A549 (cell line): ENCODE measurements at regions not wholly inside any gene's neighbourhood (a gene's known extent, or its start where the extent isn't known, plus 50 kb on each side); places are given as distances from the start of the nearest gene placed in this dataset.

ENCODE experiments used
- ATAC-seq, 2 experiments: fragments of 200-7000 bp in 1 of 2; fragments of >200 bp in 1 of 2; cut with Nextera tagmentation in 1 of 2; cut with Tn5 transposase in 1 of 2; 3 replicates each; pipeline versions ENCODE4 v1.8.0 to v1.9.1; 2018 to 2020; ENCODE audit warnings: mild to moderate bottlenecking in 1 of 2, moderate library complexity in 1 of 2
- CTCF ChIA-PET: fragments of 300-600 bp; sonication (Branson Sonifier 250); formaldehyde crosslinking; extraction: SDS; loops from one replicate; lab custom pipeline; 2021; ENCODE audit warnings: antibody characterized with exemption, inconsistent platforms; lab: Yijun Ruan, JAX
- POLR2A ChIA-PET: fragments of 350-600 bp; formaldehyde crosslinking; extraction: SDS; loops from one replicate; lab custom pipeline; 2021; ENCODE audit warnings: antibody characterized with exemption, inconsistent platforms; lab: Yijun Ruan, JAX
- DNase-seq, 2 experiments: peaks; one replicate each; pipeline versions ENCODE4 v3.0.0 to v3.0.0-alpha.2; 2011 to 2016; ENCODE audit warnings: low read depth in 1 of 2, low spot score in 1 of 2
- FAIRE-seq: peaks from 2 replicates; lab custom pipeline; 2011; peaks lifted over from hg19 to GRCh38; lab: Jason Lieb, UNC
- H3K27ac ChIP-seq, 2 experiments: fragments of >200 bp; sonication (Bioruptor Twin); formaldehyde crosslinking; 3 replicates each; pipeline ENCODE4 v1.5.1; 2016 to 2017
- H3K4me1 ChIP-seq: fragments of >200 bp; sonication (Bioruptor Twin); formaldehyde crosslinking; 3 replicates; pipeline ENCODE4 v1.6.1; 2016
- H3K4me2 ChIP-seq: fragments of >200 bp; sonication (Bioruptor Twin); formaldehyde crosslinking; 3 replicates; pipeline ENCODE4 v1.6.1; 2016
- H3K4me3 ChIP-seq: fragments of >200 bp; sonication (Bioruptor Twin); formaldehyde crosslinking; 3 replicates; pipeline ENCODE4 v1.5.1; 2016
- H3K9me3 ChIP-seq: fragments of >200 bp; sonication (Bioruptor Twin); formaldehyde crosslinking; 3 replicates; pipeline ENCODE4 v1.6.1; 2016
- BCL3 ChIP-seq: fragments of >200 bp; sonication (Bioruptor Twin); formaldehyde crosslinking; IDR thresholded peaks from 3 replicates; pipeline ENCODE4 v1.6.1; 2016
- BHLHE40 ChIP-seq: IDR thresholded peaks from 2 replicates; pipeline ENCODE4 v1.6.1; 2012; ENCODE audit warnings: low read depth, low read length, inconsistent platforms
- CEBPB ChIP-seq, 2 experiments: fragments of >200 bp in 1 of 2; sonication (Bioruptor Twin) in 1 of 2; formaldehyde crosslinking in 1 of 2; IDR thresholded peaks; 2 replicates each; pipeline ENCODE4 v1.6.1; 2012 to 2016
- CHD2 ChIP-seq: fragments of 150-350 bp; IDR thresholded peaks from 2 replicates; pipeline ENCODE4 v1.6.1; 2014; ENCODE audit warnings: low read length; ENCODE audit not compliant: partially characterized antibody
- CHD4 ChIP-seq: fragments of 200-600 bp; sonication (generic); IDR thresholded peaks from 2 replicates; pipeline ENCODE4 v1.6.1; 2016; ENCODE audit warnings: antibody characterized with exemption, mild to moderate bottlenecking, borderline replicate concordance
- CTCF ChIP-seq: fragments of >200 bp; sonication (Bioruptor Twin); formaldehyde crosslinking; IDR thresholded peaks from 3 replicates; pipeline ENCODE4 v1.5.1; 2016
- EP300 ChIP-seq, 2 experiments: fragments of >200 bp; sonication (Bioruptor Twin); formaldehyde crosslinking; IDR thresholded peaks; 2 replicates in 1 of 2; 3 replicates in 1 of 2; pipeline ENCODE4 v1.6.1; 2016 to 2017
- ESRRA ChIP-seq: fragments of 150-350 bp; IDR thresholded peaks from 2 replicates; pipeline ENCODE4 v1.6.1; 2014; ENCODE audit warnings: mild to moderate bottlenecking, low read length, borderline replicate concordance
- FOSL2 ChIP-seq, 2 experiments: fragments of 450-650 bp in 1 of 2; fragments of >200 bp in 1 of 2; sonication (Bioruptor Twin) in 1 of 2; formaldehyde crosslinking; IDR thresholded peaks; 2 replicates each; pipeline versions ENCODE4 v1.5.0 to v1.6.1; 2016 to 2020; ENCODE audit warnings: mild to moderate bottlenecking in 1 of 2, moderate library complexity in 1 of 2
- FOXS1 ChIP-seq: fragments of 250-450 bp; sonication (Bioruptor Pico); IDR thresholded peaks from 2 replicates; pipeline ENCODE4 v1.5.0; 2020; ENCODE audit warnings: mild to moderate bottlenecking, moderate library complexity
- GATA3 ChIP-seq: IDR thresholded peaks from 2 replicates; pipeline ENCODE4 v1.6.1; 2012; ENCODE audit warnings: borderline replicate concordance
- HEYL ChIP-seq: fragments of 250-450 bp; sonication (Bioruptor Pico); IDR thresholded peaks from 2 replicates; pipeline ENCODE4 v1.8.0; 2021; ENCODE audit warnings: mild to moderate bottlenecking, moderate library complexity
- HOXB13 ChIP-seq: fragments of 250-450 bp; sonication (Bioruptor Pico); IDR thresholded peaks from 2 replicates; pipeline ENCODE4 v1.5.0; 2020; ENCODE audit warnings: low read depth, mild to moderate bottlenecking, moderate library complexity
- HOXB5 ChIP-seq: fragments of 250-450 bp; sonication (Bioruptor Pico); IDR thresholded peaks from 2 replicates; pipeline ENCODE4 v1.5.0; 2020; ENCODE audit warnings: mild to moderate bottlenecking, moderate library complexity
- JUNB ChIP-seq: fragments of >200 bp; sonication (Bioruptor Twin); formaldehyde crosslinking; IDR thresholded peaks from 2 replicates; pipeline ENCODE4 v1.6.1; 2016
- KDM5A ChIP-seq: fragments of 200-600 bp; sonication (generic); IDR thresholded peaks from 2 replicates; pipeline ENCODE4 v1.6.1; 2016; ENCODE audit warnings: antibody characterized with exemption, mild to moderate bottlenecking
- NFE2L2 ChIP-seq: fragments of 150-350 bp; conservative IDR thresholded peaks from 2 replicates; pipeline ENCODE4 v1.6.1; 2014; ENCODE audit warnings: low read length
- PHF8 ChIP-seq: fragments of 200-600 bp; sonication (generic); IDR thresholded peaks from 2 replicates; pipeline ENCODE4 v1.6.1; 2016; ENCODE audit warnings: low read depth, mild to moderate bottlenecking, antibody characterized with exemption, moderate library complexity, borderline replicate concordance
- RAD21 ChIP-seq, 2 experiments: fragments of >200 bp in 1 of 2; sonication (Bioruptor Twin) in 1 of 2; formaldehyde crosslinking in 1 of 2; IDR thresholded peaks in 1 of 2; conservative IDR thresholded peaks in 1 of 2; 2 replicates in 1 of 2; 3 replicates in 1 of 2; pipeline ENCODE4 v1.6.1; 2012 to 2018; ENCODE audit warnings: inconsistent platforms in 1 of 2
- RARB ChIP-seq: fragments of 250-450 bp; sonication (Bioruptor Pico); IDR thresholded peaks from 2 replicates; pipeline ENCODE4 v1.8.0; 2021; ENCODE audit warnings: mild to moderate bottlenecking, moderate library complexity
- RFX5 ChIP-seq: fragments of 450-650 bp; IDR thresholded peaks from 2 replicates; pipeline ENCODE4 v1.7.1; 2014; ENCODE audit warnings: antibody characterized with exemption, mild to moderate bottlenecking, moderate library complexity
- RNF2 ChIP-seq: fragments of 200-600 bp; sonication (generic); IDR thresholded peaks from 2 replicates; pipeline ENCODE4 v1.6.1; 2016; ENCODE audit warnings: low read depth, mild to moderate bottlenecking, antibody characterized with exemption, moderate library complexity, borderline replicate concordance
- SMC3 ChIP-seq: fragments of >200 bp; sonication (Bioruptor Twin); formaldehyde crosslinking; IDR thresholded peaks from 3 replicates; pipeline ENCODE4 v1.6.1; 2018; ENCODE audit warnings: inconsistent platforms
- SREBF2 ChIP-seq: fragments of 450-650 bp; IDR thresholded peaks from 2 replicates; pipeline ENCODE4 v1.6.1; 2014; ENCODE audit warnings: mild to moderate bottlenecking, moderate library complexity
- TP53 ChIP-seq: fragments of 250-450 bp; sonication (Bioruptor Pico); IDR thresholded peaks from 2 replicates; pipeline ENCODE4 v1.5.0; 2021; ENCODE audit warnings: mild to moderate bottlenecking, moderate library complexity
- USF2 ChIP-seq: fragments of 450-650 bp; IDR thresholded peaks from 2 replicates; pipeline ENCODE4 v1.6.1; 2014; ENCODE audit warnings: antibody characterized with exemption
- ZFP36 ChIP-seq: fragments of 450-650 bp; IDR thresholded peaks from 2 replicates; pipeline ENCODE4 v1.6.1; 2014; ENCODE audit warnings: borderline replicate concordance; ENCODE audit not compliant: partially characterized antibody
- ZNF302 ChIP-seq: fragments of 250-450 bp; sonication (Bioruptor Pico); IDR thresholded peaks from 2 replicates; pipeline ENCODE4 v1.9.0; 2021; ENCODE audit warnings: inconsistent platforms, mild to moderate bottlenecking, moderate library complexity
- ZSCAN20 ChIP-seq: fragments of 250-450 bp; sonication (Bioruptor Pico); IDR thresholded peaks from 2 replicates; pipeline ENCODE4 v1.8.0; 2022; ENCODE audit warnings: mild to moderate bottlenecking, moderate library complexity
- WGBS: methylation state at CpG from one replicate; pipeline ENCODE4 v1.1.6; 2017; ENCODE audit errors: missing lambda C conversion rate; 5-methylcytosine and 5-hydroxymethylcytosine counted together

- Histone ChIP-seq H3K4me1 (peaks cover 53% of the 10 kb centered on the region), H3K4me3 (no peak overlapping the region), H3K27ac (no peak overlapping the region), H3K9me3 (no peaks in the 10 kb centered on the region)
- WGBS, result 90% methylated on average over 3 of the region's 3 CpGs
- no peak for DNase-seq
- no peak for ATAC-seq
- CTCF ChIA-PET, result no interaction called here
- no peak for TF ChIP-seq FOXS1
- no peak for TF ChIP-seq CHD2
- no peak for TF ChIP-seq CHD4
- no peak for TF ChIP-seq EP300 (IDR thresholded peaks at IDR 0.05)
- no peak for TF ChIP-seq SREBF2
- no peak for TF ChIP-seq ZSCAN20
- no peak for TF ChIP-seq CEBPB (IDR thresholded peaks at IDR 0.05)
- no peak for TF ChIP-seq KDM5A
- no peak for TF ChIP-seq ZNF302 (CRISPR knock-in tag)
- TF ChIP-seq HOXB13 (CRISPR knock-in tag), result no peak
- TF ChIP-seq PHF8, result no peak
- TF ChIP-seq ZFP36, result no peak
- TF ChIP-seq, all 56 proteins: peak for 0
- H3K4me2 ChIP-seq, result no peak overlapping the region
- no peak for FAIRE-seq
- POLR2A ChIA-PET, result no interaction called here
Measured at GRCh38 chr5:68547056-68547455, 331.5 kb downstream of the PIK3R1 start.

- FAIRE-seq (peak; percentile 92), ATAC-seq (no peak), DNase-seq (no peak)
- peak overlapping the region; percentile 56 to 77; a peak in 4 of 6 replicates for H3K27ac ChIP-seq
- H3K4me3 ChIP-seq, result no peak overlapping the region
- TF ChIP-seq RNF2, result no peak
- TF ChIP-seq HEYL (CRISPR knock-in tag), result no peak
- TF ChIP-seq TP53 (CRISPR knock-in tag), result no peak
- TF ChIP-seq ESRRA, result no peak
- POLR2A ChIA-PET, result no interaction called here
- peaks cover 51% of the 10 kb centered on the region for H3K4me1 ChIP-seq
- H3K9me3 ChIP-seq, result no peaks in the 10 kb centered on the region
- CTCF ChIA-PET, result no interaction called here
- H3K4me2 ChIP-seq, result 0 out of 3 replicates have a peak overlapping the region, but pooled peaks have one; percentile 11
Measured at GRCh38 chr5:68547622-68548021, 332.1 kb downstream of the PIK3R1 start.

GRCh38 chr5:68548959-68549676 lies 333.6 kb downstream of the PIK3R1 start:
- no peaks in the 10 kb centered on the region for H3K9me3 ChIP-seq
- WGBS, result 9% methylated on average over 13 of the region's 13 CpGs
- H3K4me1 ChIP-seq, result peaks cover 51% of the 10 kb centered on the region
- ChIA-PET POLR2A (no interaction called here), CTCF (interaction anchor here (1.2 kb wide), 1 partner anchor 277 kb away, joined by 3 read pairs; no protein-coding TSS in a partner anchor)
- ATAC-seq, result peak; percentile 96 to 98
- FAIRE-seq, result peak; percentile 97
- DNase-seq, result peak; percentile 67 to 94
- peak overlapping the region; percentile 76 for H3K4me2 ChIP-seq
- H3K4me3 ChIP-seq, result 0 out of 3 replicates have a peak overlapping the region, but pooled peaks have one; percentile 2
- peak overlapping the region; percentile 69 to 80 for H3K27ac ChIP-seq
- TF ChIP-seq SMC3 (peak; percentile 41; the same call in 2 of the 3 replicates), HOXB5 (CRISPR knock-in tag) (peak; percentile 100), RNF2 (no peak), BHLHE40 (peak; percentile 55; the same call in 1 of the 2 replicates), CTCF (no peak), RFX5 (0 out of 2 replicates have a peak, but pooled peaks have one; percentile 37), BCL3 (0 out of 3 replicates have a peak, but pooled peaks have one; percentile 54), ESRRA (0 out of 2 replicates have a peak, but pooled peaks have one; percentile 14), JUNB (peak; percentile 92), ZFP36 (peak; percentile 24), USF2 (0 out of 2 replicates have a peak, but pooled peaks have one; percentile 48), RAD21 (conservative IDR thresholded peaks at IDR 0.05 in 1 of 2, IDR thresholded peaks at IDR 0.05 in 1 of 2) (peak; percentile 20 to 58; a peak in 4 of 5 replicates), EP300 (IDR thresholded peaks at IDR 0.05) (peak; percentile 69 to 85; a peak in 4 of 5 replicates), HOXB13 (CRISPR knock-in tag) (no peak), TP53 (CRISPR knock-in tag) (no peak), FOSL2 (IDR thresholded peaks at IDR 0.05) (peak; percentile 90), FOSL2 (CRISPR knock-in tag; IDR thresholded peaks at IDR 0.05) (peak; percentile 88), CEBPB (IDR thresholded peaks at IDR 0.05) (peak in 1 of 2 experiments; percentile 74; a peak in 2 of 4 replicates), RARB (CRISPR knock-in tag) (0 out of 2 replicates have a peak, but pooled peaks have one; percentile 42), FOXS1 (peak; percentile 22; the same call in 1 of the 2 replicates), NFE2L2 (no peak), GATA3 (peak; percentile 98)
